Epithelial cell of proximal tubule (primary cell): ENCODE measurements at regions not wholly inside any gene's neighbourhood (a gene's known extent, or its start where the extent isn't known, plus 50 kb on each side); places are given as distances from the start of the nearest gene placed in this dataset.

Experiments used
- DNase-seq: peaks from one replicate; pipeline ENCODE4 v3.0.0-alpha.2; 2011; ENCODE audit warnings: low read depth
- H3K4me3 ChIP-seq: 2 replicates; pipeline ENCODE4 v1.5.1; 2011; ENCODE audit warnings: low read depth, mild to moderate bottlenecking, low read length
- TF ChIP-seq, protein P1 (sequence below): conservative IDR thresholded peaks from 2 replicates; pipeline ENCODE4 v1.5.1; 2012; ENCODE audit warnings: low read depth, mild to moderate bottlenecking, low read length

DNA sequence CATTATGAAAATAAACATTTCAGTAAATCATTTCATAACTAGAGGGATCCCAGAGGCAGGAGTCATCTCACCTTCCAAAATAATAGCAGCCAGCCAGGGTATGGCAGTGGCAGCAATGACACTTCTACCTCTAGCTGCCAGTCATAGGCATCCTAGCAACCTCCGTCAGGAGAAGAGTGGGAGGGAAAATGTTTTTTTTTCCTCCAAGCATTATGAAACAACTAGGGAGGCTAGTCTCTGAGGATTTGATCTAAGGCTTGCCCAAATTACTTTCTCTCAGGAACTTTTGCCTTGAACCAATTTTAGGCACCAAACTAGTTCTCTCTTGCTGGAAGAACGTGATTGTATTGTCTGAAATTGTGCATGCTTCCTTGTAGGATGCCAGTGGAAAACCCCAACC lies 208.7 kb upstream of the PREP start:
- no peak for DNase-seq
- TF ChIP-seq, protein P1, sequence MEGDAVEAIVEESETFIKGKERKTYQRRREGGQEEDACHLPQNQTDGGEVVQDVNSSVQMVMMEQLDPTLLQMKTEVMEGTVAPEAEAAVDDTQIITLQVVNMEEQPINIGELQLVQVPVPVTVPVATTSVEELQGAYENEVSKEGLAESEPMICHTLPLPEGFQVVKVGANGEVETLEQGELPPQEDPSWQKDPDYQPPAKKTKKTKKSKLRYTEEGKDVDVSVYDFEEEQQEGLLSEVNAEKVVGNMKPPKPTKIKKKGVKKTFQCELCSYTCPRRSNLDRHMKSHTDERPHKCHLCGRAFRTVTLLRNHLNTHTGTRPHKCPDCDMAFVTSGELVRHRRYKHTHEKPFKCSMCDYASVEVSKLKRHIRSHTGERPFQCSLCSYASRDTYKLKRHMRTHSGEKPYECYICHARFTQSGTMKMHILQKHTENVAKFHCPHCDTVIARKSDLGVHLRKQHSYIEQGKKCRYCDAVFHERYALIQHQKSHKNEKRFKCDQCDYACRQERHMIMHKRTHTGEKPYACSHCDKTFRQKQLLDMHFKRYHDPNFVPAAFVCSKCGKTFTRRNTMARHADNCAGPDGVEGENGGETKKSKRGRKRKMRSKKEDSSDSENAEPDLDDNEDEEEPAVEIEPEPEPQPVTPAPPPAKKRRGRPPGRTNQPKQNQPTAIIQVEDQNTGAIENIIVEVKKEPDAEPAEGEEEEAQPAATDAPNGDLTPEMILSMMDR, result no peak
- H3K4me3 ChIP-seq, result no peak overlapping the region

DNA sequence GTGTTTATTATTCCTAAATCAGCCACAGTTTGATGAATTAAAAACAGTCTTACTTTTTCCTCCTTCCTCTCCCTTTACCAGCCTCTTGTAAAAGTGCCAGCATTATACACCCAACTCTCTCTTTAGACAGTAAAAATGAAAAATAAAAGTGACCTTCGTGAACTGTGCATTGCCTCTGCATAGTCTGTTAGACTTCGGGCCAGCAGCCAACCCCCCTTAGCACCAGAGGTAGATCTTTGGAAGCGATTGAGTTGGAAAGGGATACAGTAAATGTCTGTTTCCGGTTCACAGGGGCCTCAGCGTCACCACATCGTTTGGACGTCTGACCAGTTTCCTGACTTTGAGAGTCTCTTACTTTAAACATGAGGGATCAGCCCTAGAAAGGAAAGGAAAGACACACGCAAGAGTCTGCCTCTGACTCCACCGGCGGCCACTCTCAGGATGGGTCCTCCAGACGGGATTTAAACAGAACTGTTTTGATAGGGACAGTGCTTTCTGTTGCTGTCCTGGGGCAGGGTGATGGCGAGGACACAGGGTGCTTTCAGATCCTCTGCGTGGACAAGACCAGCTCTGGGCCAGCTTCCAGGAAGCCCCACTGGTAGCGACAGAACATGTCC lies 206.6 kb upstream of the PREP start:
- TF ChIP-seq, protein P1, result no peak
- no peak for DNase-seq
- no peak overlapping the region for H3K4me3 ChIP-seq

DNA sequence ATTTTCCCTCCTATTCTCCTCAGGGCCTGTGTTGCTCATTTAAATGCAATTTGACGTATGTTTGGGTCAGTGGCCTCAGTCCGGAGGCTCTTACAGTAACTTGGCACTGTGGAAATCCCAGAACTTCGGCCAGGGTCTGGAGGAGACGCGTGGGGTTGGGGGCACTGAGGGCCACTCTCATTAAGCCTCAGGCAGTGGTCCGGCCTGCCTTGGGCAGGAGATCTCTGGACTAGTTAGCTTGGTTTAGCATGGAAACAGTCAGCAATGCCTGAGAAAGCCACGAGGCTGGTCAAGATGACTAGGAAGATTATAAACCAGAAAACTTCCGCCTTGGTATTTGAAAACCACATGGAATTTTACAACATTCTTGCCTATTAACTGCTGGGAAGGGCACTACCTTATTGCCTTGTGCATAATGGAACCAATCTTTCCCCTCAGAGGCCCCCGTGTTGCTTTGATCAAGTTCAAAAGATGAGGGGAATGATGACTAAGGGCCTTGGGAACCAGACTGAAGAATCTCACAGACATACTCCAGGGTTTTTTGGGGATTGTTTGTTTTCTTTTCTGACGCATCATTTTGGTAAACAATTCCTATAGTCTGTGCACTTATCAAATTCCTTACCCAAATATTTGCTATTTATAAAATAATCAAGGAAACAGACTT lies 206.0 kb upstream of the PREP start:
- TF ChIP-seq, protein P1, result no peak
- no peak for DNase-seq

DNA sequence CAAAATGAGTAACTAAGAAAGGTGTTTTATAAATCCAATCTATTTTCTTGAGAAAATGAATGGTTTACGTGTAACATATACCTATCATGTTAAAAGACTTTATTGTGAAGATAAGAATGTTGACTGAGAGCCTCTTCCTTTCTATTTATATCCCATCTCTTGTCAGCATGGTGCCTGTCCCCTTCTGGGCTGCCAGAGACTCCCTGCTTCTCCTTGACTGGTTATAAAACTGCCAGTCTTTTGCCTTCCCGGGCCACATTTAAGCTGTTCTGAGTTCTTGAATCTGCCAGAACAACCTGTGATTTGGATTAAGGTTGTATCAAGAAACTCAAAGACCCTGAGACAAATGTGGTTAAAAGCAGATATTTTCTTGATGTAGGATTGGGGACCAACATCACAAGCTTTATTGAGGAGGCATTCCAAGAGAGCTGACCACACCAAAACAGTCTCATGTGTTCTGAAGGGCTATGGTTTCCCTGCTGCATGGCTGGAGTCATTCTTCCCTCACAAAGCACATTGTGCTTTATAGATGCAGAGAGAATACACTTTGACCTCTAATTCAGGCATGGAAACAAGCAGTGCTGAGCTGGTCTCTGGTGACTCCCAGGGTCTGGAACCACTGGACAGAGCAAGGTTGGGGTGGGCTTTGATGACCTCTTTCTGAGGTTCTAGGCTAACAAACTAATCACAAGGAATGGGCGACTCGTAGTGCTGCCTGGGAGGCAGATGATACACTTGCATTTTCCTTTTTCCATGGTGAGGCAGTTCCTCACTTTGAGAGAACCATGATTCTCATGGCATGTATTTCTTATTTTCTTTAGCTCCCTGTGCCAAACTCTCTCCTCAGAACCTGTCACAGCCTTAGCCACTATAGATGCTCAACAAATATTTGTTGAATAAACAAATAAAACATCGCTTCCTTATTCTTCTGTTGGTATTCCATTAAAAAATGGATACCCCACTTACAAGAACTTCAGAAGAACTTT lies 205.0 kb upstream of the PREP start:
- DNase-seq, result no peak
- H3K4me3 ChIP-seq, result no peak overlapping the region
- TF ChIP-seq, protein P1, result no peak

More for the DNA sequence above, 206.0 kb upstream of the PREP start:
- no peak overlapping the region for H3K4me3 ChIP-seq

DNA sequence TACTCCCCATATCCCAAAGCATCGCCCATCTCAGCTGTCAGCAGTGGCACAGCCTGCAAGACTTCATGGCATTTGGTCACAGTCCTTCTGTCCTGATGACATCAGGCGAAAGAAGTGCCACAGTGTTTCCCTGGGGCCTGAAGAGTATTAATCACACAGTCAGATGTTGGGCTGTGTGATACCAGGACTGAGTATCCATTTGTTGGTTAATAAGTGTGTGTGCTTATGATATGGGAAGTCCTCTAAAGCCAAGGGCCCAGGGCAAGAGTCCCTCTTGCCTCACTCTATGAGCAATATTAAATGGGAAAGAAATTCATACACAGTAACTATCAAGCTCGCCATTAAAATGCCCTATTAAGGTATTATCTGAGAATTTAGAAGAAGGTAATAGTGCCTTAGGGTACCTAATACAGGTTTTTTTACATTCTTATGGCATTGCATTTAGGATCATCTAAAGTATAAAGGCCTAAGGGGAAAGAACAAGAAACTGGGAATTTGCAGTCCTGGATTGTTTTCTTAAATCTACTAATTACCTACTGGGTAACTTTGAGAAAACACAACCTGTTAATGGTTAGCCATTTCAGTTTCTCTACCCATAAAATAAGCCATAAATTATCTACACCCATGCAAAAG lies 204.1 kb upstream of the PREP start:
- DNase-seq, result peak; percentile 71
- H3K4me3 ChIP-seq, result no peak overlapping the region
- TF ChIP-seq, protein P1, result no peak

DNA sequence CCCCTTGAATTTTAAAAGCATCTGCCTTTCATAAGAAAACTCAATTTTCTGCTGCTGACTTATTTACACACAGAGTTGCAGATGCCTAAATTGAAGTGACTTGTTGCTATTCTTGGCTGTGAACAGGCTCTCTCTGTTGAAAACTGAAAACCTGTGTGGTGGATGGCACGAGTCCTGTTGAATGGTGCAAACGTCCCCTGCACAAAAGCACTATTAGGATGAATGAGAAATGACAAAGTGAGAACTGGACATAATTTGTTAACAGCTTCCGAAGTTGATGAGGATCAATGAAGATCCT lies 201.7 kb upstream of the PREP start:
- no peak overlapping the region for H3K4me3 ChIP-seq
- no peak for DNase-seq
- TF ChIP-seq, protein P1, result no peak
